ENCODE measurements at regions not wholly inside any gene's neighbourhood (a gene's known extent, or its start where the extent isn't known, plus 50 kb on each side); places are given as distances from the start of the nearest gene placed in this dataset.

DNA sequence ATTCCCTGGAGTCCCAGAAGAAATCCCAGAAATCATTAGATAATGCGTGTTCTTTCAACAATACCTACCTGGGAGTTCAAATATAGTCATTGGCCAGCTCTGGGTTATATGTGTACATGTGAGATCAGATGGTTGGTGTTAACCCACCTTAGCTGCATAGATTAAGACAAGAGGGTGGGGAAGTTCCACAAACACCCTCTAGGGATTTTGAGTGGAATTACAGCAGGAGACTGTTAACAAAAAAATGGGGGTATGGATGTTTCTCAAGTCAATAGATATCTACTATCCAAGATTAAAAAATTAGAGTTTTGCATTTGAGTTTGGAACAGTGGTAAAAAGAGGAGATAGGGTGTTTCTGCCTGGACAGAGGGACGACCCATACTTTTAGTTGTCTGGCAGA is 282.5 kb upstream of the CNTN3 start:
- H3K4me1 ChIP-seq (ENCODE audit: insufficient read depth, low read length), result no peaks in the 10 kb centered on the region
- TF ChIP-seq EZH2 (IDR thresholded peaks at IDR 0.05; ENCODE audit: borderline replicate concordance, low read depth, low read length, severe bottlenecking), result no peak
- peak; percentile 22 for TF ChIP-seq CTCF (IDR thresholded peaks at IDR 0.05; ENCODE audit: borderline replicate concordance, extremely low read depth, low read length, poor library complexity, severe bottlenecking)
- no peaks in the 10 kb centered on the region for H3K79me2 ChIP-seq (ENCODE audit: insufficient read depth, low read length)
- no peaks in the 10 kb centered on the region for H3K27me3 ChIP-seq (ENCODE audit: insufficient read depth, low read length, poor library complexity)
- H2AFZ ChIP-seq (ENCODE audit: low read depth, low read length), result no peak overlapping the region
- DNase-seq (no peak), ATAC-seq (ENCODE audit: insufficient read depth, low read depth) (no peak)
- no peak overlapping the region for H3K9ac ChIP-seq (ENCODE audit: low read depth, low read length)
- H3K36me3 ChIP-seq (ENCODE audit: insufficient read depth, low read length), result no peaks in the 10 kb centered on the region
- H3K4me3 ChIP-seq (ENCODE audit: low read depth in 1 of 2, low read length in 2 of 2), result no peak overlapping the region
- H3K27ac ChIP-seq (ENCODE audit: low read length), result no peak overlapping the region
- H4K20me1 ChIP-seq (ENCODE audit: insufficient read depth, low read length), result no peaks in the 10 kb centered on the region
- H3K9me3 ChIP-seq (ENCODE audit: insufficient read depth, low read length, severe bottlenecking), result no peaks in the 10 kb centered on the region
- no peak overlapping the region for H3K4me2 ChIP-seq (ENCODE audit: insufficient read depth, low read length)

DNA sequence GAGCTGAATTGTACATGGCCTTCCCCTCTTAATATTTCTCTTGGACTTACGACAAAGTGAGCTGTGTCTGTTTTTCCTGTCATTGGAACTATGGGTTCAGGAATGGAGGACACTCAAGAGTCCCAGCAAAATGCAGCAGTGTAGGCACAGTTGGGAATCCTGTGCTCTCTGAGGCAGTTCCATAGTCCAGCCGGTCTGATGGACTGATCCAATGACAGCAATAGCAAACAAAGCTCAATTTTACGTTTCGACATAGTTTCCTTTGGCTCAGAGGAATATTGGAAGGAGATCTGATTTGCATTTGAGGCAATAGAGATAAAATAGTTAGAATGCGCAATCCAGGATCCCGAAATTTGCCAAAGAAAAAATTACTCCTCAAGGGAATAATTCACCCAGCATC is 276.9 kb upstream of the CNTN3 start:
- ATAC-seq (ENCODE audit: insufficient read depth, low read depth) (no peak), DNase-seq (no peak)
- TF ChIP-seq CTCF (IDR thresholded peaks at IDR 0.05; ENCODE audit: borderline replicate concordance, extremely low read depth, low read length, poor library complexity, severe bottlenecking) (no peak), EZH2 (IDR thresholded peaks at IDR 0.05; ENCODE audit: borderline replicate concordance, low read depth, low read length, severe bottlenecking) (no peak)
- H3K9ac ChIP-seq (ENCODE audit: low read depth, low read length), result no peak overlapping the region
- H3K4me2 ChIP-seq (ENCODE audit: insufficient read depth, low read length), result no peak overlapping the region
- H3K36me3 ChIP-seq (ENCODE audit: insufficient read depth, low read length), result no peaks in the 10 kb centered on the region
- no peak overlapping the region for H2AFZ ChIP-seq (ENCODE audit: low read depth, low read length)
- no peak overlapping the region for H3K4me3 ChIP-seq (ENCODE audit: low read depth in 1 of 2, low read length in 2 of 2)
- no peaks in the 10 kb centered on the region for H3K4me1 ChIP-seq (ENCODE audit: insufficient read depth, low read length)
- H3K79me2 ChIP-seq (ENCODE audit: insufficient read depth, low read length), result no peaks in the 10 kb centered on the region
- no peaks in the 10 kb centered on the region for H4K20me1 ChIP-seq (ENCODE audit: insufficient read depth, low read length)
- H3K9me3 ChIP-seq (ENCODE audit: insufficient read depth, low read length, severe bottlenecking), result no peaks in the 10 kb centered on the region
- no peak overlapping the region for H3K27ac ChIP-seq (ENCODE audit: low read length)
- no peaks in the 10 kb centered on the region for H3K27me3 ChIP-seq (ENCODE audit: insufficient read depth, low read length, poor library complexity)

- H3K27ac ChIP-seq (ENCODE audit: low read length), result no peak overlapping the region
- ATAC-seq (ENCODE audit: insufficient read depth, low read depth) (no peak), DNase-seq (no peak)
Measured at GRCh38 chr3:74883690-74884089, 269.2 kb upstream of the CNTN3 start.

More at GRCh38 chr3:74883690-74884089, 269.2 kb upstream of the CNTN3 start:
- Histone ChIP-seq H3K9me3 (ENCODE audit: insufficient read depth, low read length, severe bottlenecking) (no peaks in the 10 kb centered on the region), H3K27me3 (ENCODE audit: insufficient read depth, low read length, poor library complexity) (no peaks in the 10 kb centered on the region), H3K79me2 (ENCODE audit: insufficient read depth, low read length) (no peaks in the 10 kb centered on the region), H3K4me3 (ENCODE audit: low read depth in 1 of 2, low read length in 2 of 2) (no peak overlapping the region), H3K36me3 (ENCODE audit: insufficient read depth, low read length) (no peaks in the 10 kb centered on the region), H3K4me2 (ENCODE audit: insufficient read depth, low read length) (no peak overlapping the region), H3K9ac (ENCODE audit: low read depth, low read length) (no peak overlapping the region), H3K4me1 (ENCODE audit: insufficient read depth, low read length) (no peaks in the 10 kb centered on the region), H4K20me1 (ENCODE audit: insufficient read depth, low read length) (no peaks in the 10 kb centered on the region), H2AFZ (ENCODE audit: low read depth, low read length) (no peak overlapping the region)
- TF ChIP-seq CTCF (IDR thresholded peaks at IDR 0.05; ENCODE audit: borderline replicate concordance, extremely low read depth, low read length, poor library complexity, severe bottlenecking), result peak; percentile 26
- TF ChIP-seq EZH2 (IDR thresholded peaks at IDR 0.05; ENCODE audit: borderline replicate concordance, low read depth, low read length, severe bottlenecking), result no peak
